Coronary artery (tissue), 2 donors: ENCODE measurements at regions not wholly inside any gene's neighbourhood (a gene's known extent, or its start where the extent isn't known, plus 50 kb on each side); places are given as distances from the start of the nearest gene placed in this dataset.

Source experiments
- DNase-seq: peaks from one replicate; pipeline ENCODE4 v3.0.0-alpha.2; 2017; ENCODE audit warnings: low spot score
- H3K27ac ChIP-seq, 2 donors: fragments of 200-600 bp; sonication (generic); one replicate each; pipeline ENCODE4 v1.5.1; 2016 to 2019
- H3K4me3 ChIP-seq: fragments of 200-600 bp; sonication (generic); 2 replicates; pipeline ENCODE4 v1.5.1; 2016; ENCODE audit warnings: mild to moderate bottlenecking, moderate library complexity
- TF ChIP-seq, protein P1 (sequence below): fragments of 200-600 bp; sonication (generic); IDR thresholded peaks from one replicate; pipeline ENCODE4 v1.5.1; 2019; ENCODE audit warnings: antibody characterized with exemption

DNA sequence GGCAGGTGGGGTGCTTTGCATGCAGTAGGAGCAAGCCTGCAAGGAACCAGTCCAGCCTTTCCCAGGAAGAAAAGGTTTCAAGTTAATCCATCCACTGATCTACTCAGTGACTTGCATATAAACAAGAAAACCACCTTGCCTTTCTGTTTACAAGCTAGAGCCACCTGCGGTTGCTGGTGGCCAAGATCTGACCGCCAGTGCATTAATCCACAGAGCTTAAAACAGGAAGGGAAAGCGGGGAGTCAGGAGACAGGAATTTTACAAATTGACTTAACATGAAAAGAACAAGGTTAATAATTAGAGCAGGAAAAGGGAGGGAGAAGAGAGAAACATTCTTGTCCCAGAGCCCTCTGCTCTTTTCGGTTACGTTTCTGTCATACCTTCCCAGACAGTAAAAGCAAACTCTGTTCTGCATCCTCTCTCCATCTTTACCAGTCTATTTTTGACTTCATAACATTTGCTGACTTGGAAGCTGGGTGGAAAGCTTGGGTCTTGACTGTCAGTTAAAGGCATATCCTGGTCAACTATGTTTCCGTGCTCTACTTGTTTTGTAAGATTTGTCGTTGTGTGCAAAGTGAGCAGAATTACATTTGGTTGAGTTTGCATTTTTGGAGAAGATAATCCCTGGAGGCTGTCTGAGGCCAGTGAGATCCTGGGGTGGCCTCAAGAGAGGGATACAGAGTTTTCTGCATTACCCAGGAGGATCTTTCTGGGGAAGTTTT is 760.6 kb downstream of the EFNB2 start:
- TF ChIP-seq, protein P1, sequence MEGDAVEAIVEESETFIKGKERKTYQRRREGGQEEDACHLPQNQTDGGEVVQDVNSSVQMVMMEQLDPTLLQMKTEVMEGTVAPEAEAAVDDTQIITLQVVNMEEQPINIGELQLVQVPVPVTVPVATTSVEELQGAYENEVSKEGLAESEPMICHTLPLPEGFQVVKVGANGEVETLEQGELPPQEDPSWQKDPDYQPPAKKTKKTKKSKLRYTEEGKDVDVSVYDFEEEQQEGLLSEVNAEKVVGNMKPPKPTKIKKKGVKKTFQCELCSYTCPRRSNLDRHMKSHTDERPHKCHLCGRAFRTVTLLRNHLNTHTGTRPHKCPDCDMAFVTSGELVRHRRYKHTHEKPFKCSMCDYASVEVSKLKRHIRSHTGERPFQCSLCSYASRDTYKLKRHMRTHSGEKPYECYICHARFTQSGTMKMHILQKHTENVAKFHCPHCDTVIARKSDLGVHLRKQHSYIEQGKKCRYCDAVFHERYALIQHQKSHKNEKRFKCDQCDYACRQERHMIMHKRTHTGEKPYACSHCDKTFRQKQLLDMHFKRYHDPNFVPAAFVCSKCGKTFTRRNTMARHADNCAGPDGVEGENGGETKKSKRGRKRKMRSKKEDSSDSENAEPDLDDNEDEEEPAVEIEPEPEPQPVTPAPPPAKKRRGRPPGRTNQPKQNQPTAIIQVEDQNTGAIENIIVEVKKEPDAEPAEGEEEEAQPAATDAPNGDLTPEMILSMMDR: no peak
- H3K4me3 ChIP-seq: no peak overlapping the region
- no peak for DNase-seq
- no peak overlapping the region for H3K27ac ChIP-seq

DNA sequence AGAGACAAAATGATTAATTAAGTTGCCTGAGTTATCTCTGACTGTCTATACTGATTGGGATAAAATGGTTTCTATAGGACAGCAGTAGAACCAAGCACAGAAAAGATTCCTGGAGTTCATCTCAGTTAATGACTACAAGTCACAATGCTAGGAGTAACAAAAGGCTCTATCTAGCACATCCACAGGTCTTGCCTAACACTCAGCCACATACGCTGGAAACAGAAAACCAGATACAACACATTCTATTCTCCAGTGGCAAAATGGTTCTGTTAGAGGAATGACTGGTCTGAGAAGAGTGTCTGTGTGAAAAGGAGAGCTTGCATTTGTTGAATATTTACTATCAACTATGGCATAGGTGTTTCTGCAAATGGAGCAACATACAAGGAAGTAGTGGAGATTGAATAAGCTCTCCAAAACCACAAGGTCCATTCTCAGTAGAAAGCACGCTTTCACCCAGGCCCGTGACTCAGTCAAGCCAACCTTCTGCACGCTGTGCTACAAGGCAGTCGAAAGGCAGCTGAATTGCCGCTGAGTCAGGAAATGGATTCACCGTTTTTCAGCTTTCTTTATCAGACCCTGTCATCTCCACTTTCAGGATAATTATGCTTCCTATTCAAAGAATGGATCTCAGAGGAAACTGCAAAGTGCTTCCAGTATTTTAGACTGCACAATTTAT is 761.5 kb downstream of the EFNB2 start:
- H3K4me3 ChIP-seq: no peak overlapping the region
- DNase-seq: no peak
- no peak overlapping the region for H3K27ac ChIP-seq
- TF ChIP-seq, protein P1: no peak

DNA sequence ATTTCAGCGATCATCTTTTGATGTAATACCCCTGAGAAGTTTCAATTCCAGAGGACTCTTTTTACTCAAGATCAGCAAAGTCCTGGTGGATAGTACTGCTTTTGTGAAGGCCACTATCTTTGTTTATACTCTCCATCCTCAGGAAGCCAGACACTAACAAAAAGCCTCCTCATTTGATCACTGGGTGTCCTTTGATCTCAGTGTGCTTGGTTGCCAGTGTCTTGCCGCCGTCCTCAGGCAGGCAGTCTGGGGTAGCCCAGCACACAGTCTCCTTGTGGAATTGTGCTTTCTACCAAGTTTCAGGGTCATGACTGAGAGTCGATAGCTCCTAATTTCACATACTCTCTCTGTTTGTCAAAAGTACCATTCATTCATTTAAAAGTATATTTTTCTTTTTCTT is 762.2 kb downstream of the EFNB2 start:
- no peak overlapping the region for H3K4me3 ChIP-seq
- TF ChIP-seq, protein P1: no peak
- DNase-seq: no peak
- H3K27ac ChIP-seq: no peak overlapping the region

DNA sequence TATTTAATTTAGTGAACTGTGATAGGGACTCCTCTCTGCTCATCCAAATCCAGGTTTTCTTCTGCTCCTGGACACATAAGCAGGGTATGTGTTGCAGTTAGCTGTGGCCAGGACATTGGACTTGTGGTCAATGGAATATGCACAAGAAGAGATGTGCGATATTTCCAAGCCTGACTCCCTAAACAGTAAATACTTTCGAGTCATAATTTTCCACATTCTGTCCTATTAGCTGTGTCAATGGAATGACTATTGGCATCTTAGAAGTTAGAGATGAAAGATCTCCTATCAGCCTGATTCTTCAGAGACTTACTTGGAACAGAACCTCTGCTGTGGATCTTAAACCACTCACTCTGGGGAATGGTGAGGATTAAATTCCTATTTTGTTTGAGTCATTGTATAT is 771.0 kb downstream of the EFNB2 start:
- DNase-seq: no peak
- TF ChIP-seq, protein P1: no peak
- no peak overlapping the region for H3K4me3 ChIP-seq
- no peak overlapping the region for H3K27ac ChIP-seq

DNA sequence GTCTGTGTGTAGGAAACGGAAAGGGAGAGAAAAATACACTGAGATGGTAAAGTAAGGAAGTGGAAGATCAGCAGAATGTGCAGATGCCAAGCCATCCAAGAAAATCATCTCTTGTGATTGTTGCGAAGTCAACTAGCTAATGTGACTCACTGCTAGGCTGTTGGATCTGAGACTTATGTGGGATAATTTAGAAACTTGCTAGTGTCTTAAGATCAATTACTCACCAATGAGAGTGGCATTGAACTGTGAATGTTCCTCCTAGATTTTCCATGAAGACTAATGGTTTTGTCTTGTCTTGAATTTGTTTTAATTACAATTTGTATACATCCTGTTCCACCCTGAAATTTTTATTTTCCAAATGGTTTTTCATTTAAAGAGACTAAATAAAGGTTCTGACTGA is 771.6 kb downstream of the EFNB2 start:
- Histone ChIP-seq H3K27ac (no peak overlapping the region), H3K4me3 (no peak overlapping the region)
- DNase-seq: no peak
- TF ChIP-seq, protein P1: no peak

DNA sequence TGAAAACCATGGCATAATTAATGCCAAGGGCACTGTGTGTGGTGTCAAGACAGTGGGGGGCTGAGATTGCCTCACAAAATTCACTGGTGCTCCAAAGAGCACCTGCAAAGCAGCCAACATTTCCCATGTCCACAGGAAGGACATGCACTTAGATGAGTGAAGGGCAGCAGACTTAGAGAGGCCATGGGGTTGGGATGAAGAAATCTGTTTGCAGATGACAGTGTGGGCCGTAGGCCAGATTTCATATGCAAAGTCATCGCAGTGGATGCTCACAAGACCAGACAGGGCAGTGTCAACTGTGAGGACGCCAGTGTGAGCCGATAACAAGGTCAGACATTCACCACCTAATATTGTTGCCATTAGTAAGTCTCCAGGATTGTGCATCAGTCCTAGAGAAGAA is 773.4 kb downstream of the EFNB2 start:
- no peak for DNase-seq
- H3K27ac ChIP-seq: no peak overlapping the region
- TF ChIP-seq, protein P1: no peak
- no peak overlapping the region for H3K4me3 ChIP-seq
